Mesenchymal stem cell (in vitro differentiated cells and primary cell): ENCODE measurements at regions not wholly inside any gene's neighbourhood (a gene's known extent, or its start where the extent isn't known, plus 50 kb on each side); places are given as distances from the start of the nearest gene placed in this dataset.
"Not testable (repeated sequence)": the region's sequence is repeated elsewhere in the genome, so short reads cannot be mapped to it uniquely, and the experiment has no call there.

Source experiments
- DNase-seq: peaks from one replicate; pipeline ENCODE4 v3.0.0-alpha.2; 2013
- H2AFZ ChIP-seq: one replicate; pipeline ENCODE4 v1.6.1; 2013; ENCODE audit warnings: low read depth, mild to moderate bottlenecking, control low read depth, inconsistent platforms, low read length, moderate library complexity
- H2AK5ac ChIP-seq: 2 replicates; pipeline ENCODE4 v1.6.1; 2013; ENCODE audit warnings: low read length, moderate library complexity, mild to moderate bottlenecking, inconsistent platforms; ENCODE audit not compliant: severe bottlenecking
- H2BK120ac ChIP-seq: one replicate; pipeline ENCODE4 v1.6.1; 2013; ENCODE audit warnings: low read depth, mild to moderate bottlenecking, inconsistent platforms, low read length, moderate library complexity
- H2BK12ac ChIP-seq, 2 experiments: one replicate each; pipeline ENCODE4 v1.6.1; 2013; ENCODE audit warnings: inconsistent platforms in 2 of 2, low read length in 2 of 2, mild to moderate bottlenecking in 2 of 2, moderate library complexity in 2 of 2, control low read depth in 1 of 2
- H2BK15ac ChIP-seq: one replicate; pipeline ENCODE4 v1.6.1; 2013; ENCODE audit warnings: mild to moderate bottlenecking, low read depth, inconsistent platforms; ENCODE audit not compliant: poor library complexity, severe bottlenecking
- H2BK5ac ChIP-seq: 2 replicates; pipeline ENCODE4 v1.6.1; 2013; ENCODE audit warnings: low read depth, mild to moderate bottlenecking, low read length, control low read depth, inconsistent platforms; ENCODE audit not compliant: poor library complexity, severe bottlenecking
- H3K14ac ChIP-seq, 2 experiments: one replicate each; pipeline ENCODE4 v1.6.1; 2013; ENCODE audit warnings: inconsistent platforms in 2 of 2, low read length in 2 of 2, control low read depth in 1 of 2, mild to moderate bottlenecking in 1 of 2, moderate library complexity in 1 of 2
- H3K18ac ChIP-seq, 2 experiments: one replicate each; pipeline ENCODE4 v1.6.1; 2013; ENCODE audit warnings: inconsistent platforms in 2 of 2, low read length in 2 of 2, control low read depth in 1 of 2, low read depth in 1 of 2, mild to moderate bottlenecking in 1 of 2
- H3K23ac ChIP-seq, 2 experiments: one replicate each; pipeline ENCODE4 v1.6.1; 2013; ENCODE audit warnings: inconsistent platforms in 2 of 2, low read length in 2 of 2, mild to moderate bottlenecking in 2 of 2, moderate library complexity in 2 of 2, control low read depth in 1 of 2
- H3K27ac ChIP-seq: 2 replicates; pipeline ENCODE4 v1.5.1; 2013; ENCODE audit warnings: mild to moderate bottlenecking, moderate library complexity, low read length, control low read depth, inconsistent platforms; ENCODE audit not compliant: poor library complexity, severe bottlenecking
- H3K27me3 ChIP-seq, 2 experiments: 2 replicates each; pipeline versions ENCODE4 v1.6.1 to v1.7.0; 2013; ENCODE audit warnings: low read length in 2 of 2, mild to moderate bottlenecking in 2 of 2, moderate library complexity in 2 of 2, control low read depth in 1 of 2, inconsistent platforms in 1 of 2; ENCODE audit not compliant: control insufficient read depth in 1 of 2, insufficient read depth in 1 of 2
- H3K36me3 ChIP-seq, 2 experiments: 2 replicates each; pipeline versions ENCODE4 v1.6.1 to v1.7.0; 2013; ENCODE audit warnings: low read length in 2 of 2, control low read depth in 1 of 2, inconsistent platforms in 1 of 2, low read depth in 1 of 2, mild to moderate bottlenecking in 1 of 2; ENCODE audit not compliant: insufficient read depth in 2 of 2, control insufficient read depth in 1 of 2
- H3K4ac ChIP-seq, 2 experiments: one replicate each; pipeline ENCODE4 v1.6.1; 2013; ENCODE audit warnings: inconsistent platforms in 2 of 2, low read length in 2 of 2, mild to moderate bottlenecking in 2 of 2, moderate library complexity in 2 of 2, control low read depth in 1 of 2, low read depth in 1 of 2
- H3K4me1 ChIP-seq: 2 replicates; pipeline ENCODE4 v1.6.1; 2013; ENCODE audit warnings: low read depth, low read length, control low read depth; ENCODE audit not compliant: control insufficient read depth, insufficient read depth
- H3K4me2 ChIP-seq: 2 replicates; pipeline ENCODE4 v1.6.1; 2013; ENCODE audit warnings: low read length, mild to moderate bottlenecking, inconsistent platforms; ENCODE audit not compliant: poor library complexity, severe bottlenecking
- H3K4me3 ChIP-seq, 2 experiments: 2 replicates each; pipeline versions ENCODE4 v1.5.1 to v1.7.0; 2013; ENCODE audit warnings: low read length in 2 of 2, mild to moderate bottlenecking in 2 of 2, control low read depth in 1 of 2, low read depth in 1 of 2; ENCODE audit not compliant: insufficient read depth in 1 of 2
- H3K79me1 ChIP-seq: replicated peaks from 2 replicates; pipeline ENCODE4 v1.6.1; 2013; ENCODE audit warnings: mild to moderate bottlenecking, control low read depth, low read length, inconsistent platforms; ENCODE audit not compliant: poor library complexity, severe bottlenecking
- H3K9ac ChIP-seq: 2 replicates; pipeline ENCODE4 v1.7.0; 2013; ENCODE audit warnings: mild to moderate bottlenecking, low read length, moderate library complexity
- H3K9me3 ChIP-seq: 2 replicates; pipeline ENCODE4 v1.7.0; 2013; ENCODE audit warnings: mild to moderate bottlenecking, low read length; ENCODE audit not compliant: control insufficient read depth
- H4K8ac ChIP-seq: one replicate; pipeline ENCODE4 v1.6.1; 2013; ENCODE audit warnings: inconsistent platforms, mild to moderate bottlenecking, low read length, moderate library complexity
- H4K91ac ChIP-seq: one replicate; pipeline ENCODE4 v1.6.1; 2013; ENCODE audit warnings: mild to moderate bottlenecking, low read length, inconsistent platforms
- WGBS: methylation state at CpG from one replicate; pipeline ENCODE4 v1.1.7; 2013; ENCODE audit warnings: mixed read lengths; 5-methylcytosine and 5-hydroxymethylcytosine counted together

DNA sequence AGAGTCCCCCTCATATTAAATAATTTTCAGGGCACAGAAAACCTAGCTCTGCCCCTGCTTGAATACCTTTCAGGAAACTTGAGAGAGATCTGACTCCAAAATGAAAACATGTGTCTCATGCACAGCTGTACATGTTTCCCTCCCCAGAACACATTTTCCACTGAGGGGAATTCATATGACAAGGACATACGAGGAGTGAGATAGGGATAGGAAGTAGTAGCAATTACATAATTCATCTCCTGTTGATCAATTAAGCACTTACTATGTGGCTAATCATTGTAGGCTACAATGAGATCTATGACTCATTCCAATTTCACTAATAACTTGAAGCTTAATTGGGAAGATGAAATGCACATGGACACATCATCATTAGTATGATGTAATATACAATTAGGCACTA is 302.1 kb downstream of the PCDH11X start:
- WGBS = no CpG with 5 or more reads among the region's 1 CpG
- H3K18ac ChIP-seq, H3K14ac ChIP-seq, H3K4ac ChIP-seq, H2BK15ac ChIP-seq, H3K23ac ChIP-seq, H3K4me3 ChIP-seq, H2BK5ac ChIP-seq, H2BK120ac ChIP-seq, H4K8ac ChIP-seq, H3K27me3 ChIP-seq, H4K91ac ChIP-seq, H2AK5ac ChIP-seq, H3K4me1 ChIP-seq, H2AFZ ChIP-seq, H3K9me3 ChIP-seq, H3K27ac ChIP-seq, H3K9ac ChIP-seq, H3K79me1 ChIP-seq, H3K4me2 ChIP-seq, H2BK12ac ChIP-seq, H3K36me3 ChIP-seq, DNase-seq: not testable (repeated sequence)

DNA sequence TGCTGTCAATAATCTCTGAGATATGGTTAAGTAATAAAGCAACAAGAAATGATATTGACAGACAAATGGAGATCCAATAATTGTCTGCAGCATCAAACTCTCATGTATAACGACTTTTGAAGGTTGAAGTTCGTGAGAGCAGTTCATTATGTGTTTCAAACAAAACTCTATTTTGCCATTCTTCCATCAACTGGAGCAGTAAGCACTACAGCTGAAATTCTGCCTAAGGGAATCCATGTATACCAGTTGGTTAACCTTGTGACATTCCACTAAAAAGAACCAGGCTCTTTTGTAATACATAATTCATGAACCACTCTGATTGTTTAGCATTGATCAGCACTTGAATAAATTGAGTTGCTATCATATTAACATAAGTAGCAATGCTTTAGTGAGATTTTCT is 311.6 kb downstream of the PCDH11X start:
- H2AK5ac ChIP-seq, H2BK15ac ChIP-seq, H2AFZ ChIP-seq, H3K9ac ChIP-seq, H3K79me1 ChIP-seq, H4K91ac ChIP-seq, H2BK12ac ChIP-seq, H4K8ac ChIP-seq, H2BK5ac ChIP-seq, DNase-seq, H3K18ac ChIP-seq, H3K4me1 ChIP-seq, H3K27me3 ChIP-seq, H3K36me3 ChIP-seq, H3K4ac ChIP-seq, H3K9me3 ChIP-seq, H3K14ac ChIP-seq, H3K4me3 ChIP-seq, H2BK120ac ChIP-seq, H3K4me2 ChIP-seq, H3K27ac ChIP-seq, H3K23ac ChIP-seq: not testable (repeated sequence)
- WGBS = 36% methylated on average over 2 of the region's 2 CpGs

GRCh38 chrX:92098136-92098535 is 319.0 kb downstream of the PCDH11X start:
- not testable (repeated sequence) for H2BK12ac ChIP-seq, H4K91ac ChIP-seq, H3K4me2 ChIP-seq, H3K23ac ChIP-seq, H3K9ac ChIP-seq, H3K4me1 ChIP-seq, H3K36me3 ChIP-seq, H3K4me3 ChIP-seq, H2AK5ac ChIP-seq, H3K14ac ChIP-seq, H3K18ac ChIP-seq, H2BK5ac ChIP-seq, H3K9me3 ChIP-seq, DNase-seq, H3K4ac ChIP-seq, H3K27ac ChIP-seq, H3K79me1 ChIP-seq, H3K27me3 ChIP-seq, H2AFZ ChIP-seq, H4K8ac ChIP-seq, H2BK15ac ChIP-seq, H2BK120ac ChIP-seq
- 100% methylated on average over 1 of the region's 2 CpGs for WGBS

- not testable (repeated sequence) for H4K91ac ChIP-seq, H3K9me3 ChIP-seq, H4K8ac ChIP-seq, H3K4ac ChIP-seq, H3K27me3 ChIP-seq, H3K18ac ChIP-seq, H2BK120ac ChIP-seq, H2BK5ac ChIP-seq, H3K9ac ChIP-seq, H3K79me1 ChIP-seq, H2AFZ ChIP-seq, H3K4me3 ChIP-seq, H3K27ac ChIP-seq, H2AK5ac ChIP-seq, H3K36me3 ChIP-seq, DNase-seq, H3K4me1 ChIP-seq, H3K4me2 ChIP-seq, H2BK15ac ChIP-seq, H3K23ac ChIP-seq, H3K14ac ChIP-seq, H2BK12ac ChIP-seq
- WGBS = 75% methylated on average over 4 of the region's 7 CpGs
These were observed 320.9 kb downstream of the PCDH11X start for GRCh38 chrX:92100095-92100494.
